ENCODE measurements at regions not wholly inside any gene's neighbourhood (a gene's known extent, or its start where the extent isn't known, plus 50 kb on each side); places are given as distances from the start of the nearest gene placed in this dataset.

GRCh38 chr3:144457758-144458157 lies 486.1 kb downstream of the DIPK2A start:
- H3K4me3 ChIP-seq (ENCODE audit: low read length) = no peak overlapping the region
- TF ChIP-seq CTCF (conservative IDR thresholded peaks at IDR 0.05; ENCODE audit: low read length) = no peak
- DNase-seq (ENCODE audit: low read depth) = no peak

DNA sequence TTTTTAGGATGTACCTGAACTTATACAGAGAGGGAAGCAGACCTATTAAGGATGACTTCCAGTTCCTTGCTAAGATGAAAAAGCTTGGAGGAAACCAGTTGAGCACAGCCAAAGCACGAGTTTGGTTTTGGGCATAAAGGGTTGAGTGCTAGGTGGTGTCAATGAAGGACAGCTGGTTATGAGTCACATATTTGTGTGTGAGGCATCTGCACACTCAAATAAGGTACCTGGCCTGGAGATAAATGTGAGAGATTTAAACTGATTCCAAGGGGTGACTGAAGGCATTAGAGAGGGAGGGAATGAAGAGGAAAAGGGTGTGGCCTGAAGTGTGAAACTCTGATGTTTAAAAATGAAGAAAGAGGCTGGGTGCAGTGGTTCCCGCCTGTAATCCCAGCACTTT lies 486.7 kb downstream of the DIPK2A start:
- DNase-seq (ENCODE audit: low read depth) = no peak
- no peak overlapping the region for H3K4me3 ChIP-seq (ENCODE audit: low read length)
- no peak for TF ChIP-seq CTCF (conservative IDR thresholded peaks at IDR 0.05; ENCODE audit: low read length)

DNA sequence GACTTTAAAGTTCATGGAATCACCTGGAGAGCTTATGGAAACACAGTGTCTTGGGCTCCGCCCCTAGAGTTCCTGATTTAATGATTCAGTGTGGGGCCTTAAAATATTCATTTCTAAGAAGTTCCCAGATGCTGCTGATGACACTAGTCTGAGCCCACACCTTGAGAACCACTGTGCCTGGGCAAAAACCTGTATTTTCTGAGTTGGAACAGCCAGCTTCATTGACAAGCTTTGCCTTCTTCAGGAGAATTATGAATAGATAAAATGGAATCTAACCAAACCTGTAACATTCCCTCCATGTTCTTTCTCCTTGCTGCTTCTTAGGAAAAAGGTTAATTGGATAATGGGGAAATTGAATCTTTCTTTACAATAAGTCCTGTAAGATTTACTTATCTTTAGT lies 490.7 kb downstream of the DIPK2A start:
- no peak for TF ChIP-seq CTCF (conservative IDR thresholded peaks at IDR 0.05; ENCODE audit: low read length)
- no peak for DNase-seq (ENCODE audit: low read depth)
- no peak overlapping the region for H3K4me3 ChIP-seq (ENCODE audit: low read length)

- no peak for DNase-seq (ENCODE audit: low read depth)
- no peak for TF ChIP-seq CTCF (conservative IDR thresholded peaks at IDR 0.05; ENCODE audit: low read length)
- H3K4me3 ChIP-seq (ENCODE audit: low read length) = no peak overlapping the region
These were observed 492.3 kb downstream of the DIPK2A start for GRCh38 chr3:144463911-144464310.

DNA sequence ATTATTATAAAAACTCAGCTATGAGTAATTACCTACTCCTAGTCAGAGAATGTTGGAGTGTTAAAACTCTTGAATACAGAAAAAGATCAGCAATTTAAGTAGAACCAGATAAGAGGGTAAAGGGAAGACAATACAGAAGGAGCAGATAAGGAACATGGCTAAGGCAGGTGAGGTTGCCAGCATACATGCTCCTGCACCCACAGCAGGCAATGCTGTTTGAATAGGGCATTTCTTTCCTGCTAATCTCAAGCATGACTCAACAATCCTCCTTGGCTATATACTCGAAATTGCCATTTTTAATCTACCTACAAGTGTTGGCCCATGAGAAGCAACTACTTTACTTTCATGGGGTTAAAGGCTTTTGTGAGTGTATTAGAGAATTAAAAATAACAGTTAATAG lies 494.5 kb downstream of the DIPK2A start:
- TF ChIP-seq CTCF (conservative IDR thresholded peaks at IDR 0.05; ENCODE audit: low read length) = no peak
- no peak for DNase-seq (ENCODE audit: low read depth)
- no peak overlapping the region for H3K4me3 ChIP-seq (ENCODE audit: low read length)

GRCh38 chr3:144466540-144466939 lies 494.9 kb downstream of the DIPK2A start:
- DNase-seq (ENCODE audit: low read depth) = no peak
- no peak overlapping the region for H3K4me3 ChIP-seq (ENCODE audit: low read length)
- no peak for TF ChIP-seq CTCF (conservative IDR thresholded peaks at IDR 0.05; ENCODE audit: low read length)

DNA sequence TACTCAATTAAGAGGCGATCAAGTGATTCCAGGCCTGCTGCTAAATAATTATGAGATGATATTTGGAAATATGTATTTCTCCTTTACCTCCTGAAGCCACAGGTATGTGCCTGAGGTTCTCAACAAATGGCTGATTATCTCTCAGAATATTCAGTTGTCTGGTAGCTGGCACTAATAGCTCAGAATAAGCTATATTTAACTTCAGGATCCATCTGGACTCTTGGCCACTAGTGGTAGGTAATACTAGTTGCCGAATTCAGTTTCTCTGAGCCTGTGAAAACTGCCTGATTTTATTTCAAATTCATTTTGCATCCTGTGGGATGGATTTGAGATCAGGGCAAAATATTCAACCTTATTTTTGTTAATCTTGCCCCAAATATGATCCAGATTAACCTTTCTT lies 499.0 kb downstream of the DIPK2A start:
- no peak for DNase-seq (ENCODE audit: low read depth)
- TF ChIP-seq CTCF (conservative IDR thresholded peaks at IDR 0.05; ENCODE audit: low read length) = no peak

More for the DNA sequence above, 499.0 kb downstream of the DIPK2A start:
- H3K4me3 ChIP-seq (ENCODE audit: low read length) = no peak overlapping the region
